HCT116 (cell line): ENCODE measurements at regions not wholly inside any gene's neighbourhood (a gene's known extent, or its start where the extent isn't known, plus 50 kb on each side); places are given as distances from the start of the nearest gene placed in this dataset.

ENCODE experiments used
- CBX3 ChIP-seq: IDR thresholded peaks from 2 replicates; pipeline ENCODE4 v1.6.1; 2012; ENCODE audit warnings: low read depth
- CEBPB ChIP-seq: IDR thresholded peaks from 2 replicates; pipeline ENCODE4 v1.6.1; 2012; ENCODE audit warnings: low read depth
- CTCF ChIP-seq, 3 experiments: fragments of 200-600 bp in 1 of 3; sonication (generic) in 1 of 3; IDR thresholded peaks in 2 of 3; conservative IDR thresholded peaks in 1 of 3; 2 replicates each; pipeline ENCODE4 v1.5.1; 2012 to 2017; ENCODE audit warnings: low read depth in 2 of 3, low read length in 2 of 3, antibody characterized with exemption in 1 of 3, borderline replicate concordance in 1 of 3, control low read depth in 1 of 3, mild to moderate bottlenecking in 1 of 3, mixed read lengths in 1 of 3, mixed run types in 1 of 3, moderate library complexity in 1 of 3; ENCODE audit not compliant: insufficient read depth in 1 of 3
- EZH2 ChIP-seq: fragments of 200-600 bp; sonication (generic); IDR thresholded peaks from 2 replicates; pipeline ENCODE4 v1.6.1; 2017; ENCODE audit warnings: antibody characterized with exemption, mixed run types
- EZH2phosphoT487 ChIP-seq: fragments of 200-600 bp; IDR thresholded peaks from 2 replicates; pipeline ENCODE4 v1.6.1; 2018; ENCODE audit warnings: antibody characterized with exemption, borderline replicate concordance
- JUND ChIP-seq: IDR thresholded peaks from 2 replicates; pipeline ENCODE4 v1.6.1; 2012
- MAX ChIP-seq: IDR thresholded peaks from 2 replicates; pipeline ENCODE4 v1.6.1; 2012
- POLR2A ChIP-seq: IDR thresholded peaks from 2 replicates; pipeline ENCODE4 v1.7.0; 2011; ENCODE audit warnings: borderline replicate concordance; ENCODE audit not compliant: insufficient read depth, insufficient read length; ENCODE audit errors: extremely low read depth
- RAD21 ChIP-seq: IDR thresholded peaks from 2 replicates; pipeline ENCODE4 v1.6.1; 2012; ENCODE audit warnings: low read depth, mild to moderate bottlenecking
- SIN3A ChIP-seq: IDR thresholded peaks from 2 replicates; pipeline ENCODE4 v1.6.1; 2012; ENCODE audit warnings: low read depth
- SRF ChIP-seq: IDR thresholded peaks from 2 replicates; pipeline ENCODE4 v1.6.1; 2012; ENCODE audit warnings: low read depth
- YY1 ChIP-seq: IDR thresholded peaks from 2 replicates; pipeline ENCODE4 v1.6.1; 2011; ENCODE audit warnings: low read length, low read depth, moderate library complexity, mild to moderate bottlenecking; ENCODE audit not compliant: insufficient replicate concordance; ENCODE audit errors: extremely low read depth

DNA sequence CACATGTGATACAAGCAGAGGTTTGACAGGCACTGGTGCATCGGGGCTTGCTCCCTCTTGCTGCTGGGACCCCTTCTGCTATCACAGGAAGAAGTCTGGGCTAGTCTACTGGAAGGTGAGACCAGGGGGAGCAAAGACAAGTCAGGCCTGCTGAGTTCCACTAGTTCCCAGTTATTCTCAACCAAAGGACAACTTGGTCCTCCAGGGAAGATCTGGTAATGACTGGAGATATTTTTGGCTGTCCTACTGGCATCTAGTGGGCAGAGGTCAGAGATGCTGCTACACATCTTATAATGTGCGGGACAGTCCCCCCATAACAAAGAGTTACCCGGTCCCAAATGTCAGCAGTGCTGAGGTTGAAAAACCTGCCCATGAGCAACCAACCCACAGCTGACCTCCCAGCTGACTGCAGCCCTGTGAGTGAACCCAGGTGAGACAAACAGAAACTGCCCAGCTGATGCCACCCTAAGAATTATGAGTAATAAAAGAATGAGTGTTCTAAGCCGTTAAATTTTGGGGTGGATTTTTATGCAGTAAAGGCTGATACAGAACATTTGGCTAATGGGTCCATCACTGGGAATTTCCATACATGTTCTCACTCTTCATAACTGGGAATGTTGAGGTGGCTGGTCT, 71.6 kb downstream of the NENF start:
- no peak for TF ChIP-seq YY1
- no peak for TF ChIP-seq CTCF (IDR thresholded peaks at IDR 0.05 in 2 of 3, conservative IDR thresholded peaks at IDR 0.05 in 1 of 3; ENCODE audit: borderline replicate concordance in 1 of 3, insufficient read depth in 1 of 3, low read depth in 2 of 3, low read length in 2 of 3)
- no peak for TF ChIP-seq POLR2A
- no peak for TF ChIP-seq SRF
- no peak for TF ChIP-seq CEBPB
- TF ChIP-seq EZH2phosphoT487, result no peak
- TF ChIP-seq EZH2, result no peak
- no peak for TF ChIP-seq JUND
- no peak for TF ChIP-seq CBX3
- no peak for TF ChIP-seq RAD21
- TF ChIP-seq MAX, result no peak
- no peak for TF ChIP-seq SIN3A
